ENCODE measurements at regions not wholly inside any gene's neighbourhood (a gene's known extent, or its start where the extent isn't known, plus 50 kb on each side); places are given as distances from the start of the nearest gene placed in this dataset.

GRCh38 chr3:18791752-18792151 is 356.6 kb upstream of the KCNH8 start:
- Mint-ChIP-seq H3K9me3 (no peaks in the 10 kb centered on the region), H3K4me1 (peaks cover 0 to 4% (median 3%) of the 10 kb centered on the region in 4 donors), H3K27me3 (no peaks in the 10 kb centered on the region), H3K4me3 (peak overlapping the region in 2 of 8 donors; percentile 3 to 55), H3K27ac (peak overlapping the region in 1 of 7 donors; percentile 29), H3K36me3 (no peaks in the 10 kb centered on the region)
- ChIA-PET CTCF (ENCODE audit: partially characterized antibody) (no interaction called here), POLR2A (ENCODE audit: partially characterized antibody) (no interaction called here)
- H3K27me3 ChIP-seq (ENCODE audit: insufficient read depth, low read length): no peaks in the 10 kb centered on the region
- no peak for DNase-seq
- intact Hi-C loops (cut with micrococcal nuclease): no loop called here
- no peak overlapping the region for H3K27ac ChIP-seq (ENCODE audit: low read depth, low read length)
- no peaks in the 10 kb centered on the region for H3K4me1 ChIP-seq (ENCODE audit: insufficient read depth, low read length)
- no peaks in the 10 kb centered on the region for H3K36me3 ChIP-seq (ENCODE audit: insufficient read depth, low read length)
- no peaks in the 10 kb centered on the region for H3K9me3 ChIP-seq (ENCODE audit: control insufficient read depth in 1 of 2, low read length in 2 of 2)
- no peak overlapping the region for H3K4me3 ChIP-seq (ENCODE audit: low read length in 2 of 2)

GRCh38 chr3:18791182-18791581 is 357.1 kb upstream of the KCNH8 start:
- H3K4me3 Mint-ChIP-seq: peak overlapping the region in 1 of 8 donors; percentile 2
- CTCF ChIA-PET (ENCODE audit: partially characterized antibody): no interaction called here

GRCh38 chr3:18790384-18790783 is 357.9 kb upstream of the KCNH8 start:
- no peaks in the 10 kb centered on the region for H3K4me1 ChIP-seq (ENCODE audit: insufficient read depth, low read length)
- H3K36me3 ChIP-seq (ENCODE audit: insufficient read depth, low read length): no peaks in the 10 kb centered on the region
- Mint-ChIP-seq H3K36me3 (no peaks in the 10 kb centered on the region), H3K27me3 (no peaks in the 10 kb centered on the region), H3K4me3 (no peak overlapping the region), H3K9me3 (no peaks in the 10 kb centered on the region), H3K27ac (no peak overlapping the region), H3K4me1 (peaks cover 0 to 5% (median 4%) of the 10 kb centered on the region in 4 donors)
- ChIA-PET POLR2A (ENCODE audit: partially characterized antibody) (interaction anchor here (1.2 to 1.3 kb wide), 2 partner anchors 12 to 35 kb away, joined by 3 read pairs; no protein-coding TSS in a partner anchor), CTCF (ENCODE audit: partially characterized antibody) (no interaction called here)
- no peaks in the 10 kb centered on the region for H3K27me3 ChIP-seq (ENCODE audit: insufficient read depth, low read length)
- H3K9me3 ChIP-seq (ENCODE audit: control insufficient read depth in 1 of 2, low read length in 2 of 2): no peaks in the 10 kb centered on the region
- intact Hi-C loops (cut with micrococcal nuclease): no loop called here
- no peak overlapping the region for H3K4me3 ChIP-seq (ENCODE audit: low read length in 2 of 2)
- H3K27ac ChIP-seq (ENCODE audit: low read depth, low read length): no peak overlapping the region
- DNase-seq: no peak

More at GRCh38 chr3:18791182-18791581, 357.1 kb upstream of the KCNH8 start:
- Mint-ChIP-seq H3K4me1 (peaks cover 0 to 5% (median 4%) of the 10 kb centered on the region in 4 donors), H3K9me3 (no peaks in the 10 kb centered on the region), H3K27me3 (no peaks in the 10 kb centered on the region), H3K36me3 (no peaks in the 10 kb centered on the region), H3K27ac (no peak overlapping the region)
- no peaks in the 10 kb centered on the region for H3K9me3 ChIP-seq (ENCODE audit: control insufficient read depth in 1 of 2, low read length in 2 of 2)
- no peaks in the 10 kb centered on the region for H3K36me3 ChIP-seq (ENCODE audit: insufficient read depth, low read length)
- POLR2A ChIA-PET (ENCODE audit: partially characterized antibody): no interaction called here
- no peak overlapping the region for H3K27ac ChIP-seq (ENCODE audit: low read depth, low read length)
- no peaks in the 10 kb centered on the region for H3K27me3 ChIP-seq (ENCODE audit: insufficient read depth, low read length)
- no peaks in the 10 kb centered on the region for H3K4me1 ChIP-seq (ENCODE audit: insufficient read depth, low read length)
- DNase-seq: no peak
- H3K4me3 ChIP-seq (ENCODE audit: low read length in 2 of 2): no peak overlapping the region
- intact Hi-C loops (cut with micrococcal nuclease): no loop called here

- no peaks in the 10 kb centered on the region for H3K36me3 Mint-ChIP-seq
- peaks cover 0 to 5% (median 4%) of the 10 kb centered on the region in 4 donors for H3K4me1 Mint-ChIP-seq
- H3K4me3 Mint-ChIP-seq: no peak overlapping the region
- peak overlapping the region in 1 of 7 donors; percentile 6 for H3K27ac Mint-ChIP-seq
- CTCF ChIA-PET (ENCODE audit: partially characterized antibody): no interaction called here
- H3K4me1 ChIP-seq (ENCODE audit: insufficient read depth, low read length): no peaks in the 10 kb centered on the region
- H3K27ac ChIP-seq (ENCODE audit: low read depth, low read length): no peak overlapping the region
- DNase-seq: no peak
- H3K9me3 ChIP-seq (ENCODE audit: control insufficient read depth in 1 of 2, low read length in 2 of 2): no peaks in the 10 kb centered on the region
- intact Hi-C loops (cut with micrococcal nuclease): no loop called here
- H3K27me3 Mint-ChIP-seq: no peaks in the 10 kb centered on the region
- no peaks in the 10 kb centered on the region for H3K27me3 ChIP-seq (ENCODE audit: insufficient read depth, low read length)
- POLR2A ChIA-PET (ENCODE audit: partially characterized antibody): interaction anchor here (1.2 to 1.3 kb wide), 2 partner anchors 11 to 35 kb away, joined by 3 read pairs; no protein-coding TSS in a partner anchor
- H3K4me3 ChIP-seq (ENCODE audit: low read length in 2 of 2): no peak overlapping the region
- H3K36me3 ChIP-seq (ENCODE audit: insufficient read depth, low read length): no peaks in the 10 kb centered on the region
- no peaks in the 10 kb centered on the region for H3K9me3 Mint-ChIP-seq
These were observed 358.6 kb upstream of the KCNH8 start for GRCh38 chr3:18789734-18790133.

- intact Hi-C loops (cut with micrococcal nuclease): no loop called here
- CTCF ChIA-PET (ENCODE audit: partially characterized antibody): no interaction called here
- POLR2A ChIA-PET (ENCODE audit: partially characterized antibody): interaction anchor here (1.3 to 1.6 kb wide), 3 partner anchors 342 to 358 kb away, joined by 3 to 7 read pairs (median 3); no protein-coding TSS in a partner anchor
- Mint-ChIP-seq H3K9me3 (no peaks in the 10 kb centered on the region), H3K4me1 (peaks cover 0 to 5% (median 4%) of the 10 kb centered on the region in 4 donors), H3K36me3 (no peaks in the 10 kb centered on the region), H3K27me3 (no peaks in the 10 kb centered on the region), H3K27ac (peak overlapping the region in 1 of 7 donors; percentile 40), H3K4me3 (no peak overlapping the region)
- H3K4me1 ChIP-seq (ENCODE audit: insufficient read depth, low read length): no peaks in the 10 kb centered on the region
- no peaks in the 10 kb centered on the region for H3K36me3 ChIP-seq (ENCODE audit: insufficient read depth, low read length)
- peak in 1 of 5 donors; percentile 5 for DNase-seq
- no peak overlapping the region for H3K4me3 ChIP-seq (ENCODE audit: low read length in 2 of 2)
- H3K9me3 ChIP-seq (ENCODE audit: control insufficient read depth in 1 of 2, low read length in 2 of 2): no peaks in the 10 kb centered on the region
- no peaks in the 10 kb centered on the region for H3K27me3 ChIP-seq (ENCODE audit: insufficient read depth, low read length)
- H3K27ac ChIP-seq (ENCODE audit: low read depth, low read length): no peak overlapping the region
These were observed 360.9 kb upstream of the KCNH8 start for GRCh38 chr3:18787441-18787840.

- Histone ChIP-seq H3K27me3 (ENCODE audit: insufficient read depth, low read length) (no peaks in the 10 kb centered on the region), H3K4me1 (ENCODE audit: insufficient read depth, low read length) (no peaks in the 10 kb centered on the region), H3K36me3 (ENCODE audit: insufficient read depth, low read length) (no peaks in the 10 kb centered on the region), H3K9me3 (ENCODE audit: control insufficient read depth in 1 of 2, low read length in 2 of 2) (no peaks in the 10 kb centered on the region), H3K4me3 (ENCODE audit: low read length in 2 of 2) (no peak overlapping the region), H3K27ac (ENCODE audit: low read depth, low read length) (no peak overlapping the region)
- no peaks in the 10 kb centered on the region for H3K27me3 Mint-ChIP-seq
- H3K4me1 Mint-ChIP-seq: peaks cover 0 to 6% (median 2%) of the 10 kb centered on the region in 4 donors
- DNase-seq: peak in 1 of 5 donors; percentile 9
- CTCF ChIA-PET (ENCODE audit: partially characterized antibody): interaction anchor here (0.6 kb wide), 2 partner anchors 8 to 397 kb away, joined by 3 read pairs; no protein-coding TSS in a partner anchor
- intact Hi-C loops (cut with micrococcal nuclease): no loop called here
- H3K27ac Mint-ChIP-seq: no peak overlapping the region
- H3K4me3 Mint-ChIP-seq: no peak overlapping the region
- H3K36me3 Mint-ChIP-seq: no peaks in the 10 kb centered on the region
- H3K9me3 Mint-ChIP-seq: no peaks in the 10 kb centered on the region
- POLR2A ChIA-PET (ENCODE audit: partially characterized antibody): interaction anchor here (1.3 to 1.6 kb wide), 3 partner anchors 341 to 357 kb away, joined by 3 to 7 read pairs (median 3); no protein-coding TSS in a partner anchor
These were observed 361.5 kb upstream of the KCNH8 start for GRCh38 chr3:18786650-18787323.

GRCh38 chr3:18782191-18782590 is 357.1 kb upstream of the SATB1 start:
- CTCF ChIA-PET (ENCODE audit: partially characterized antibody): no interaction called here
- Mint-ChIP-seq H3K9me3 (no peaks in the 10 kb centered on the region), H3K4me3 (no peak overlapping the region), H3K4me1 (peaks cover 12 to 21% (median 16%) of the 10 kb centered on the region in 4 donors), H3K36me3 (no peaks in the 10 kb centered on the region), H3K27me3 (no peaks in the 10 kb centered on the region), H3K27ac (no peak overlapping the region)
- Histone ChIP-seq H3K27ac (ENCODE audit: low read depth, low read length) (no peak overlapping the region), H3K36me3 (ENCODE audit: insufficient read depth, low read length) (no peaks in the 10 kb centered on the region), H3K4me1 (ENCODE audit: insufficient read depth, low read length) (peaks cover 15% of the 10 kb centered on the region), H3K9me3 (ENCODE audit: control insufficient read depth in 1 of 2, low read length in 2 of 2) (no peaks in the 10 kb centered on the region), H3K27me3 (ENCODE audit: insufficient read depth, low read length) (no peaks in the 10 kb centered on the region), H3K4me3 (ENCODE audit: low read length in 2 of 2) (no peak overlapping the region)
- DNase-seq: no peak
- POLR2A ChIA-PET (ENCODE audit: partially characterized antibody): no interaction called here
- intact Hi-C loops (cut with micrococcal nuclease): no loop called here
